SU-DHL-6 (cell line): ENCODE measurements at regions not wholly inside any gene's neighbourhood (a gene's known extent, or its start where the extent isn't known, plus 50 kb on each side); places are given as distances from the start of the nearest gene placed in this dataset.

Source experiments
- EZH2phosphoT487 ChIP-seq: fragments of 200-600 bp; sonication (generic), shearing (Covaris generic); conservative IDR thresholded peaks from 2 replicates; pipeline ENCODE4 v1.6.1; 2018; ENCODE audit warnings: mild to moderate bottlenecking, antibody characterized with exemption, low read length, moderate library complexity, mixed read lengths
- TF ChIP-seq, protein P1 (sequence below): fragments of 200-600 bp; sonication (generic); IDR thresholded peaks from one replicate; pipeline ENCODE4 v1.5.1; 2017; ENCODE audit warnings: antibody characterized with exemption, mild to moderate bottlenecking, low read length, moderate library complexity; ENCODE audit not compliant: insufficient read depth, poor library complexity, severe bottlenecking

DNA sequence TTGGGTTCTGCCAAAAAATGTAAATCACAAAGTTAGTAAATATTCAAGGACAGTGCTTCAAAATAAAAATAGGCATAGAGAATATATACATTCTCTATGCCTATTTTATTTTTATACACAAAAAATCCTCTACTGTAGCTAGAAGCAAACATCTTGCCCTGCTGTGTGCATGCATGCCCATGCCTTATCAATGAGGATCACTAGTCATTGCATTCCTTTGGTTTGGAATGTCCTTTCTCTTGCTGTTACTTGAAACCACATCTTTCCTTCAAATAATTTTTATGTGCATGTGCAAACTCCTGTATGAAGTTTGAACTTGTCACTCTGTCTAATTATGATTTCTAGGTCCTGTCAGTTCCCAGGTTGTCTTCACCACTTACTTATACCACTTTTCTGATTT lies 278.9 kb upstream of the IZUMO3 start:
- TF ChIP-seq, protein P1, sequence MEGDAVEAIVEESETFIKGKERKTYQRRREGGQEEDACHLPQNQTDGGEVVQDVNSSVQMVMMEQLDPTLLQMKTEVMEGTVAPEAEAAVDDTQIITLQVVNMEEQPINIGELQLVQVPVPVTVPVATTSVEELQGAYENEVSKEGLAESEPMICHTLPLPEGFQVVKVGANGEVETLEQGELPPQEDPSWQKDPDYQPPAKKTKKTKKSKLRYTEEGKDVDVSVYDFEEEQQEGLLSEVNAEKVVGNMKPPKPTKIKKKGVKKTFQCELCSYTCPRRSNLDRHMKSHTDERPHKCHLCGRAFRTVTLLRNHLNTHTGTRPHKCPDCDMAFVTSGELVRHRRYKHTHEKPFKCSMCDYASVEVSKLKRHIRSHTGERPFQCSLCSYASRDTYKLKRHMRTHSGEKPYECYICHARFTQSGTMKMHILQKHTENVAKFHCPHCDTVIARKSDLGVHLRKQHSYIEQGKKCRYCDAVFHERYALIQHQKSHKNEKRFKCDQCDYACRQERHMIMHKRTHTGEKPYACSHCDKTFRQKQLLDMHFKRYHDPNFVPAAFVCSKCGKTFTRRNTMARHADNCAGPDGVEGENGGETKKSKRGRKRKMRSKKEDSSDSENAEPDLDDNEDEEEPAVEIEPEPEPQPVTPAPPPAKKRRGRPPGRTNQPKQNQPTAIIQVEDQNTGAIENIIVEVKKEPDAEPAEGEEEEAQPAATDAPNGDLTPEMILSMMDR, result no peak
- TF ChIP-seq EZH2phosphoT487, result no peak
